ENCODE measurements at regions not wholly inside any gene's neighbourhood (a gene's known extent, or its start where the extent isn't known, plus 50 kb on each side); places are given as distances from the start of the nearest gene placed in this dataset.

GRCh38 chr3:25125201-25125600 is 302.9 kb upstream of the RARB start:
- TF ChIP-seq MYC (IDR thresholded peaks at IDR 0.05; ENCODE audit: low read depth, low read length), result no peak
- no peak for TF ChIP-seq GATA2 (IDR thresholded peaks at IDR 0.05; ENCODE audit: insufficient read depth, insufficient read length, low read depth, low read length)
- no peak for TF ChIP-seq POLR2AphosphoS5 (IDR thresholded peaks at IDR 0.05; ENCODE audit: insufficient read depth, low read depth, low read length)
- no peak for TF ChIP-seq EZH2 (IDR thresholded peaks at IDR 0.05; ENCODE audit: borderline replicate concordance, low read depth, low read length, severe bottlenecking)
- no peak for TF ChIP-seq MAX (IDR thresholded peaks at IDR 0.05; ENCODE audit: insufficient read depth, insufficient read length)
- TF ChIP-seq FOS (IDR thresholded peaks at IDR 0.05; ENCODE audit: borderline replicate concordance, insufficient read depth, low read length), result no peak
- Histone ChIP-seq H3K79me2 (ENCODE audit: control insufficient read depth, insufficient read depth, low read length) (no peaks in the 10 kb centered on the region), H4K20me1 (replicated peaks; ENCODE audit: control insufficient read depth, extremely low read depth, insufficient read depth, low read length) (no peaks in the 10 kb centered on the region), H3K27me3 (ENCODE audit: control insufficient read depth in 2 of 2, insufficient read depth in 2 of 2, low read length in 2 of 2) (no peaks in the 10 kb centered on the region), H3K4me3 (replicated peaks in 1 of 3; ENCODE audit: insufficient read depth in 1 of 3, low read depth in 1 of 3, low read length in 3 of 3) (no peak overlapping the region), H2AFZ (ENCODE audit: low read depth, low read length) (no peak overlapping the region), H3K27ac (ENCODE audit: insufficient read depth, low read depth, low read length) (no peak overlapping the region), H3K9me1 (replicated peaks; ENCODE audit: control insufficient read depth, extremely low read depth, insufficient read depth, low read length) (no peaks in the 10 kb centered on the region), H3K9me3 (replicated peaks; ENCODE audit: control insufficient read depth, insufficient read depth, low read length) (no peaks in the 10 kb centered on the region), H3K36me3 (ENCODE audit: control insufficient read depth in 2 of 2, extremely low read depth in 1 of 2, insufficient read depth in 2 of 2, low read length in 2 of 2) (no peaks in the 10 kb centered on the region), H3K4me1 (ENCODE audit: control insufficient read depth, extremely low read depth, insufficient read depth, low read length) (no peaks in the 10 kb centered on the region), H3K9ac (replicated peaks; ENCODE audit: extremely low read depth, insufficient read depth, low read length) (no peak overlapping the region), H3K4me2 (ENCODE audit: insufficient read depth, low read length) (no peak overlapping the region)
- dilution Hi-C loops (cut with MboI; ENCODE audit: extremely low pct_ligation_motif_present, low sequenced_read_pairs) (no loop called here), intact Hi-C loops (cut with micrococcal nuclease) (no loop called here)
- no peak for FAIRE-seq
- POLR2A ChIA-PET, result no interaction called here
- CTCF ChIA-PET, result interaction anchor here (1.2 kb wide), 1 partner anchor 351 kb away, joined by 3 read pairs; no protein-coding TSS in a partner anchor
- no TSS peak for BruUV-seq (replicated peaks)
- DNase-seq (ENCODE audit: low read depth, low spot score), result no peak

GRCh38 chr3:25128735-25129134 is 299.3 kb upstream of the RARB start:
- no peak for TF ChIP-seq EZH2 (IDR thresholded peaks at IDR 0.05; ENCODE audit: borderline replicate concordance, low read depth, low read length, severe bottlenecking)
- TF ChIP-seq FOS (IDR thresholded peaks at IDR 0.05; ENCODE audit: borderline replicate concordance, insufficient read depth, low read length), result no peak
- TF ChIP-seq, protein P1, sequence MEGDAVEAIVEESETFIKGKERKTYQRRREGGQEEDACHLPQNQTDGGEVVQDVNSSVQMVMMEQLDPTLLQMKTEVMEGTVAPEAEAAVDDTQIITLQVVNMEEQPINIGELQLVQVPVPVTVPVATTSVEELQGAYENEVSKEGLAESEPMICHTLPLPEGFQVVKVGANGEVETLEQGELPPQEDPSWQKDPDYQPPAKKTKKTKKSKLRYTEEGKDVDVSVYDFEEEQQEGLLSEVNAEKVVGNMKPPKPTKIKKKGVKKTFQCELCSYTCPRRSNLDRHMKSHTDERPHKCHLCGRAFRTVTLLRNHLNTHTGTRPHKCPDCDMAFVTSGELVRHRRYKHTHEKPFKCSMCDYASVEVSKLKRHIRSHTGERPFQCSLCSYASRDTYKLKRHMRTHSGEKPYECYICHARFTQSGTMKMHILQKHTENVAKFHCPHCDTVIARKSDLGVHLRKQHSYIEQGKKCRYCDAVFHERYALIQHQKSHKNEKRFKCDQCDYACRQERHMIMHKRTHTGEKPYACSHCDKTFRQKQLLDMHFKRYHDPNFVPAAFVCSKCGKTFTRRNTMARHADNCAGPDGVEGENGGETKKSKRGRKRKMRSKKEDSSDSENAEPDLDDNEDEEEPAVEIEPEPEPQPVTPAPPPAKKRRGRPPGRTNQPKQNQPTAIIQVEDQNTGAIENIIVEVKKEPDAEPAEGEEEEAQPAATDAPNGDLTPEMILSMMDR (IDR thresholded peaks at IDR 0.05; ENCODE audit: extremely low read depth in 1 of 2, insufficient read depth in 1 of 2, low read depth in 1 of 2, low read length in 2 of 2), result no peak
- TF ChIP-seq MAX (IDR thresholded peaks at IDR 0.05; ENCODE audit: insufficient read depth, insufficient read length), result no peak
- no peak for TF ChIP-seq JUN (IDR thresholded peaks at IDR 0.05; ENCODE audit: borderline replicate concordance, insufficient read depth, insufficient read length, low read depth)
- TF ChIP-seq MYC (IDR thresholded peaks at IDR 0.05; ENCODE audit: low read depth, low read length), result no peak
- no peak for TF ChIP-seq POLR2A (IDR thresholded peaks at IDR 0.05; ENCODE audit: low read depth, low read length)
- TF ChIP-seq GATA2 (IDR thresholded peaks at IDR 0.05; ENCODE audit: insufficient read depth, insufficient read length, low read depth, low read length), result no peak
- TF ChIP-seq POLR2AphosphoS5 (IDR thresholded peaks at IDR 0.05; ENCODE audit: insufficient read depth, low read depth, low read length), result no peak
- no peak overlapping the region for H3K27ac ChIP-seq (ENCODE audit: insufficient read depth, low read depth, low read length)
- BruUV-seq (replicated peaks), result no TSS peak
- no peak overlapping the region for H3K4me2 ChIP-seq (ENCODE audit: insufficient read depth, low read length)
- H2AFZ ChIP-seq (ENCODE audit: low read depth, low read length), result no peak overlapping the region
- FAIRE-seq (no peak), DNase-seq (ENCODE audit: low read depth, low spot score) (no peak)
- no peaks in the 10 kb centered on the region for H3K9me3 ChIP-seq (replicated peaks; ENCODE audit: control insufficient read depth, insufficient read depth, low read length)
- no peaks in the 10 kb centered on the region for H3K27me3 ChIP-seq (ENCODE audit: control insufficient read depth in 2 of 2, insufficient read depth in 2 of 2, low read length in 2 of 2)
- H4K20me1 ChIP-seq (replicated peaks; ENCODE audit: control insufficient read depth, extremely low read depth, insufficient read depth, low read length), result no peaks in the 10 kb centered on the region
- ChIA-PET POLR2A (no interaction called here), CTCF (no interaction called here)
- no peaks in the 10 kb centered on the region for H3K36me3 ChIP-seq (ENCODE audit: control insufficient read depth in 2 of 2, extremely low read depth in 1 of 2, insufficient read depth in 2 of 2, low read length in 2 of 2)
- intact Hi-C loops (cut with micrococcal nuclease) (no loop called here), dilution Hi-C loops (cut with MboI; ENCODE audit: extremely low pct_ligation_motif_present, low sequenced_read_pairs) (no loop called here)
- no peaks in the 10 kb centered on the region for H3K4me1 ChIP-seq (ENCODE audit: control insufficient read depth, extremely low read depth, insufficient read depth, low read length)
- no peaks in the 10 kb centered on the region for H3K9me1 ChIP-seq (replicated peaks; ENCODE audit: control insufficient read depth, extremely low read depth, insufficient read depth, low read length)
- no peak overlapping the region for H3K4me3 ChIP-seq (replicated peaks in 1 of 3; ENCODE audit: insufficient read depth in 1 of 3, low read depth in 1 of 3, low read length in 3 of 3)
- no peaks in the 10 kb centered on the region for H3K79me2 ChIP-seq (ENCODE audit: control insufficient read depth, insufficient read depth, low read length)
- H3K9ac ChIP-seq (replicated peaks; ENCODE audit: extremely low read depth, insufficient read depth, low read length), result no peak overlapping the region

Data from endothelial cell of umbilical vein (primary cell).